Smooth muscle cell (in vitro differentiated cells): ENCODE measurements at regions not wholly inside any gene's neighbourhood (a gene's known extent, or its start where the extent isn't known, plus 50 kb on each side); places are given as distances from the start of the nearest gene placed in this dataset.
A peak's percentile ranks its signal among the peaks of the same experiment; 100 is the strongest.

Experiments used
- DNase-seq: peaks from one replicate; lab custom pipeline; 2025; ENCODE audit not compliant: unreplicated experiment; lab: John Stamatoyannopoulos, UW
- H2AFZ ChIP-seq: fragments of 200-600 bp; sonication (generic); 2 replicates; pipeline ENCODE4 v1.6.0; 2016; ENCODE audit warnings: antibody characterized with exemption, low read depth, mild to moderate bottlenecking
- H3F3A ChIP-seq: fragments of 200-600 bp; sonication (generic); 2 replicates; pipeline ENCODE4 v1.6.0; 2017; ENCODE audit warnings: antibody characterized with exemption, low read depth
- H3K27ac ChIP-seq: fragments of 200-600 bp; sonication (generic); 2 replicates; pipeline ENCODE4 v1.5.1; 2016; ENCODE audit warnings: low read depth, mild to moderate bottlenecking
- H3K27me3 ChIP-seq: fragments of 200-600 bp; sonication (generic); 2 replicates; pipeline ENCODE4 v1.6.1; 2016; ENCODE audit warnings: low read depth, mild to moderate bottlenecking
- H3K36me3 ChIP-seq: fragments of 200-600 bp; sonication (generic); 2 replicates; pipeline ENCODE4 v1.5.1; 2016; ENCODE audit warnings: low read depth
- H3K4me1 ChIP-seq: fragments of 200-600 bp; sonication (generic); 2 replicates; pipeline ENCODE4 v1.5.1; 2016; ENCODE audit warnings: low read depth
- H3K4me2 ChIP-seq: fragments of 200-600 bp; sonication (generic); 2 replicates; pipeline ENCODE4 v1.6.0; 2016; ENCODE audit warnings: mild to moderate bottlenecking
- H3K4me3 ChIP-seq: fragments of 200-600 bp; sonication (generic); 2 replicates; pipeline ENCODE4 v1.5.1; 2016; ENCODE audit warnings: mild to moderate bottlenecking
- H3K79me2 ChIP-seq: fragments of 200-600 bp; sonication (generic); 2 replicates; pipeline ENCODE4 v1.6.0; 2016; ENCODE audit warnings: low read depth, mild to moderate bottlenecking
- H3K9ac ChIP-seq: fragments of 200-600 bp; sonication (generic); 2 replicates; pipeline ENCODE4 v1.6.0; 2016; ENCODE audit warnings: low read depth
- H3K9me3 ChIP-seq: fragments of 200-600 bp; sonication (generic); replicated peaks from 2 replicates; pipeline ENCODE4 v1.5.1; 2016; ENCODE audit warnings: low read depth
- H4K20me1 ChIP-seq: fragments of 200-600 bp; sonication (generic); 2 replicates; pipeline ENCODE4 v1.6.0; 2016; ENCODE audit warnings: low read depth
- CTCF ChIP-seq: fragments of 200-600 bp; sonication (generic); IDR thresholded peaks from 2 replicates; pipeline ENCODE4 v1.5.1; 2017; ENCODE audit warnings: borderline replicate concordance, mild to moderate bottlenecking, antibody characterized with exemption; ENCODE audit not compliant: insufficient read depth, poor library complexity, severe bottlenecking
- WGBS: methylation state at CpG from one replicate; pipeline ENCODE4 v1.1.7; 2016; ENCODE audit warnings: low lambda C conversion rate; 5-methylcytosine and 5-hydroxymethylcytosine counted together

- Histone ChIP-seq H3K9ac (no peak overlapping the region), H3K4me2 (peak overlapping the region; percentile 33), H3F3A (peaks cover 8% of the 10 kb centered on the region), H4K20me1 (no peaks in the 10 kb centered on the region), H3K4me1 (no peaks in the 10 kb centered on the region), H3K27me3 (no peaks in the 10 kb centered on the region), H3K4me3 (no peak overlapping the region), H3K27ac (peak overlapping the region; percentile 78), H3K79me2 (no peaks in the 10 kb centered on the region), H3K9me3 (no peaks in the 10 kb centered on the region), H3K36me3 (no peaks in the 10 kb centered on the region), H2AFZ (no peak overlapping the region)
- WGBS = 61% methylated on average over 2 of the region's 2 CpGs
- DNase-seq = no peak
- no peak for TF ChIP-seq CTCF
Observed at GRCh38 chr16:61181982-61182381, 854.3 kb downstream of the CDH8 start.

GRCh38 chr16:61179561-61179960 is 856.7 kb downstream of the CDH8 start:
- TF ChIP-seq CTCF = no peak
- Histone ChIP-seq H3K27ac (no peak overlapping the region), H2AFZ (no peak overlapping the region), H4K20me1 (no peaks in the 10 kb centered on the region), H3K79me2 (no peaks in the 10 kb centered on the region), H3K36me3 (no peaks in the 10 kb centered on the region), H3K4me3 (no peak overlapping the region), H3K9ac (no peak overlapping the region), H3K4me2 (no peak overlapping the region), H3K4me1 (no peaks in the 10 kb centered on the region), H3K27me3 (no peaks in the 10 kb centered on the region), H3F3A (peaks cover 8% of the 10 kb centered on the region), H3K9me3 (no peaks in the 10 kb centered on the region)
- 95% methylated on average over 2 of the region's 2 CpGs for WGBS
- DNase-seq = no peak

- H3K9me3 ChIP-seq = no peaks in the 10 kb centered on the region
- no peaks in the 10 kb centered on the region for H3K4me1 ChIP-seq
- WGBS = 83% methylated on average over 3 of the region's 3 CpGs
- no peaks in the 10 kb centered on the region for H4K20me1 ChIP-seq
- no peak overlapping the region for H3K4me3 ChIP-seq
- no peaks in the 10 kb centered on the region for H3K79me2 ChIP-seq
- no peak overlapping the region for H3K4me2 ChIP-seq
- no peak overlapping the region for H2AFZ ChIP-seq
- H3K36me3 ChIP-seq = no peaks in the 10 kb centered on the region
- no peak overlapping the region for H3K27ac ChIP-seq
- no peaks in the 10 kb centered on the region for H3K27me3 ChIP-seq
- H3F3A ChIP-seq = no peaks in the 10 kb centered on the region
- DNase-seq = no peak
- H3K9ac ChIP-seq = no peak overlapping the region
- TF ChIP-seq CTCF = no peak
Observed at GRCh38 chr16:61165797-61166196, 870.4 kb downstream of the CDH8 start.

GRCh38 chr16:61150351-61150750 is 885.9 kb downstream of the CDH8 start:
- DNase-seq = no peak
- H3K27me3 ChIP-seq = no peaks in the 10 kb centered on the region
- no peaks in the 10 kb centered on the region for H3F3A ChIP-seq
- no peaks in the 10 kb centered on the region for H3K36me3 ChIP-seq
- no peak overlapping the region for H3K27ac ChIP-seq
- no peaks in the 10 kb centered on the region for H4K20me1 ChIP-seq
- H2AFZ ChIP-seq = no peak overlapping the region
- H3K4me2 ChIP-seq = no peak overlapping the region
- no peaks in the 10 kb centered on the region for H3K9me3 ChIP-seq
- no peaks in the 10 kb centered on the region for H3K79me2 ChIP-seq
- H3K9ac ChIP-seq = no peak overlapping the region
- no peak overlapping the region for H3K4me3 ChIP-seq
- TF ChIP-seq CTCF = no peak
- 91% methylated on average over 4 of the region's 4 CpGs for WGBS
- no peaks in the 10 kb centered on the region for H3K4me1 ChIP-seq
